ENCODE measurements at regions not wholly inside any gene's neighbourhood (a gene's known extent, or its start where the extent isn't known, plus 50 kb on each side); places are given as distances from the start of the nearest gene placed in this dataset.
"Not testable (repeated sequence)": the region's sequence is repeated elsewhere in the genome, so short reads cannot be mapped to it uniquely, and the experiment has no call there.

DNA sequence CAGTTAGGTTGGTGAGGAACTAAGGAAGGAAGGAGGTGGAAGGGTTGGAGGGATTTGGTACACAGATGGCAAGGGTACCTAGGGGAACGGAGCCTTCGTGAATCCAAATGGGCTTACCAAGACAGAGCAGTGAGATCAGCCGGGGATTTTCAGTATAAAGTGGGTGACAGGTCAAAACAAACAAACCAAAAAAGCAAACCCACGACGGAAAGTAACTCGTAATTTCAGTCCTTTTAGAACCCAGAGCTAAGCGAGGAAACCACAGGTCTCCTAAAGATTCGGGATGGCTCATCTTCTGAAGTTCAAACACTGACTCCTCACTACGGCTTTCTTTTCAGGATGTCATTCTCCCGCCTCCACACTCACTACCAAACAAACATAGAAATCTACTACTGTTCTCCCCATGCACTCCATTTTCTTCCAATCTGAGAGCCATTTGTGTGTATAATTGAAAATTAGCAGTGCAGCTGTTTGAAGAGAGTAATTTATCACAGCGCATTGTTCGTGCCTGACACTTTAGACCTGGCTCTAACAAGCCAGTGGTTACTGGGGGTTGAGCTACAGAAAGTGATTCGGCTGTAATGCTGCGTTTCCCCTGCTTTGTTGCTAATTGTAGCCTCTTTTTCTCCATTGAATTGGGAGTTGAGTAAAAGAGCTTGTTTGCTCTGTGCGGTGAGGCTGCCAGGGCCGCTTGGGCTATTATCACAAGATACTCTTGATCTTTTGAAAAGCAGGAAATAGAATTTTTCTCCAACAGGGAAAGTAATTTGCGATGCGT is 64.7 kb upstream of the CCDC39 start:
- Histone ChIP-seq H3K27ac (ENCODE audit: low read depth, low read length) (no peak overlapping the region), H3K27me3 (ENCODE audit: control insufficient read depth, insufficient read depth, low read length) (no peaks in the 10 kb centered on the region), H3K4me1 (ENCODE audit: control insufficient read depth, insufficient read depth, low read length) (peaks cover 6% of the 10 kb centered on the region), H3K36me3 (ENCODE audit: control insufficient read depth, insufficient read depth, low read length) (no peaks in the 10 kb centered on the region), H3K4me3 (ENCODE audit: low read depth, low read length) (no peak overlapping the region), H3K9me3 (ENCODE audit: control insufficient read depth, insufficient read depth, low read depth, low read length) (no peaks in the 10 kb centered on the region), H3K9ac (ENCODE audit: low read length) (no peak overlapping the region)

- H3K36me3 ChIP-seq (ENCODE audit: control insufficient read depth, insufficient read depth, low read length), result no peaks in the 10 kb centered on the region
- no peaks in the 10 kb centered on the region for H3K9me3 ChIP-seq (ENCODE audit: control insufficient read depth, insufficient read depth, low read depth, low read length)
- peaks cover 6% of the 10 kb centered on the region for H3K4me1 ChIP-seq (ENCODE audit: control insufficient read depth, insufficient read depth, low read length)
- H3K4me3 ChIP-seq (ENCODE audit: low read depth, low read length), result no peak overlapping the region
- no peaks in the 10 kb centered on the region for H3K27me3 ChIP-seq (ENCODE audit: control insufficient read depth, insufficient read depth, low read length)
- no peak overlapping the region for H3K9ac ChIP-seq (ENCODE audit: low read length)
- H3K27ac ChIP-seq (ENCODE audit: low read depth, low read length), result no peak overlapping the region
These were observed 68.6 kb upstream of the CCDC39 start for GRCh38 chr3:180747805-180748361.

DNA sequence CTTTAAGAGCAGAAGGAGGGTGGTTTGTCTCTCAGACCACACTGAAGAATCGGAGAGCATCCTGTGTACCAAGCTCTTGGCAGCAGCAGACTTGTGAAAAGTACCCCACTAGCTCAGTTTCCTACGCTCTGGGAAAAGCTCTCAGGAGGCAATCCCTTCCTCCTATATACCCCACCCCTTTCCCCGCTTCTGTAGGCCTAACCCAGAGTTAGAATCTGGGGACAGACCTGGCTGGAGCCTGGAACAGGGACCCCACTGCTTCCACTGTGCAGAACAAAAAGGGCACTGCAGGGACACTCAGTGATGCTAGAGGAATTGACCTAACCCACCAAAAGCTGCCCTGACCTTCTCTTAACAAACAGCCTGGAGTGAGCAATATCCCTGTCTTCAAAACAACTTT is 70.0 kb upstream of the CCDC39 start:
- no peak overlapping the region for H3K27ac ChIP-seq (ENCODE audit: low read depth, low read length)
- H3K9ac ChIP-seq (ENCODE audit: low read length), result no peak overlapping the region
- H3K4me1 ChIP-seq (ENCODE audit: control insufficient read depth, insufficient read depth, low read length), result no peaks in the 10 kb centered on the region; the same call in 1 of the 2 replicates
- H3K36me3 ChIP-seq (ENCODE audit: control insufficient read depth, insufficient read depth, low read length), result no peaks in the 10 kb centered on the region
- H3K9me3 ChIP-seq (ENCODE audit: control insufficient read depth, insufficient read depth, low read depth, low read length), result no peaks in the 10 kb centered on the region
- H3K27me3 ChIP-seq (ENCODE audit: control insufficient read depth, insufficient read depth, low read length), result no peaks in the 10 kb centered on the region
- no peak overlapping the region for H3K4me3 ChIP-seq (ENCODE audit: low read depth, low read length)

GRCh38 chr3:180749796-180750195 is 70.5 kb upstream of the CCDC39 start:
- H3K36me3 ChIP-seq (ENCODE audit: control insufficient read depth, insufficient read depth, low read length), result no peaks in the 10 kb centered on the region
- no peaks in the 10 kb centered on the region for H3K9me3 ChIP-seq (ENCODE audit: control insufficient read depth, insufficient read depth, low read depth, low read length)
- no peaks in the 10 kb centered on the region for H3K27me3 ChIP-seq (ENCODE audit: control insufficient read depth, insufficient read depth, low read length)
- H3K27ac ChIP-seq (ENCODE audit: low read depth, low read length), result no peak overlapping the region
- H3K4me1 ChIP-seq (ENCODE audit: control insufficient read depth, insufficient read depth, low read length), result no peaks in the 10 kb centered on the region; the same call in 1 of the 2 replicates
- H3K9ac ChIP-seq (ENCODE audit: low read length), result no peak overlapping the region
- no peak overlapping the region for H3K4me3 ChIP-seq (ENCODE audit: low read depth, low read length)

DNA sequence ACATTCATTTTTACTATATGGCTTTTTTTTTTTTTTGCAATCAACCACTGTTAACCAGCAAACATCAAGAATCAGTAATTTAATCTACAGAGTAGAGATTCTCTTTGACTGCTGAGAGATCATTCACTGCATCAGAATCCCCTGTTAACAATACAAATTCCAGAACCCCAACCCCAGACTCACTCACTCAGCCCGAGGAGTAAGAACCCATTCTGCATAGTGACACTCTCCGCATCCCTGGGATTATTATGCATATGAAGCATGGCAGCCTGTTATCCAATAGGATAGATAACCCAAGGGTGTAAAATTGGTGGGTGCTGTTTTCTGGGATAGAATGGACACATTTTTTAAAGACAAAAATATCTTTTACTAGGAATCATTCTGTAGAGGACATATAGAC is 76.3 kb upstream of the CCDC39 start:
- H3K4me1 ChIP-seq (ENCODE audit: control insufficient read depth, insufficient read depth, low read length), result peaks cover 11% of the 10 kb centered on the region; the same call in 1 of the 2 replicates
- no peak overlapping the region for H3K9ac ChIP-seq (ENCODE audit: low read length)
- no peak overlapping the region for H3K27ac ChIP-seq (ENCODE audit: low read depth, low read length)
- H3K4me3 ChIP-seq (ENCODE audit: low read depth, low read length), result no peak overlapping the region
- H3K9me3 ChIP-seq (ENCODE audit: control insufficient read depth, insufficient read depth, low read depth, low read length), result no peaks in the 10 kb centered on the region
- no peaks in the 10 kb centered on the region for H3K27me3 ChIP-seq (ENCODE audit: control insufficient read depth, insufficient read depth, low read length)
- no peaks in the 10 kb centered on the region for H3K36me3 ChIP-seq (ENCODE audit: control insufficient read depth, insufficient read depth, low read length)

GRCh38 chr3:180762866-180763265 is 83.6 kb upstream of the CCDC39 start:
- Histone ChIP-seq H3K4me3 (ENCODE audit: low read depth, low read length) (no peak overlapping the region), H3K9ac (ENCODE audit: low read length) (no peak overlapping the region)

DNA sequence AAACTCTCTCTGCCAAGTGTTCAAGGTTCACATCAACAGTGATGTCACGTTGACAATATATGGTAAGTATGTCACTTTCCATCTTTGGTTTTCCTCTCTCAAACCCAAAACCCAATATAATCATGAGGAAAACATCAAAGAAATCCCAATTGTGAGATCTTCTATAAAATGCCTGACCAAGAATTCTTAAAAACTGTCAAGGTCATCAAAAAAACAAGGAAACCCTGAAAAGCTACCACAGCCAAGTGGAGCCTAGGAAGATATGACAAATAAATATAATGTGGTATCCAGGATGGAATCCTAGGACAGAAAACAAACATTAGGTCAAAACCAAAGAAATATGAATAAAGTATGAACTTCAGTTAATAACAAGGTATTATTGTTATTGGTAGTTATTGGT is 85.2 kb upstream of the CCDC39 start:
- Histone ChIP-seq H3K9me3 (ENCODE audit: control insufficient read depth, insufficient read depth, low read depth, low read length) (peaks cover 19% of the 10 kb centered on the region), H3K4me3 (ENCODE audit: low read depth, low read length) (no peak overlapping the region)

More at GRCh38 chr3:180762866-180763265, 83.6 kb upstream of the CCDC39 start:
- no peak overlapping the region for H3K27ac ChIP-seq (ENCODE audit: low read depth, low read length)
- H3K9me3 ChIP-seq (ENCODE audit: control insufficient read depth, insufficient read depth, low read depth, low read length), result peaks cover 17% of the 10 kb centered on the region
- H3K36me3 ChIP-seq (ENCODE audit: control insufficient read depth, insufficient read depth, low read length), result no peaks in the 10 kb centered on the region
- H3K4me1 ChIP-seq (ENCODE audit: control insufficient read depth, insufficient read depth, low read length), result no peaks in the 10 kb centered on the region
- H3K27me3 ChIP-seq (ENCODE audit: control insufficient read depth, insufficient read depth, low read length), result no peaks in the 10 kb centered on the region

GRCh38 chr3:180770639-180771038 is 91.3 kb upstream of the CCDC39 start:
- Histone ChIP-seq H3K36me3 (ENCODE audit: control insufficient read depth, insufficient read depth, low read length) (no peaks in the 10 kb centered on the region), H3K27me3 (ENCODE audit: control insufficient read depth, insufficient read depth, low read length) (no peaks in the 10 kb centered on the region)

More for the DNA sequence above, 85.2 kb upstream of the CCDC39 start:
- Histone ChIP-seq H3K27ac (ENCODE audit: low read depth, low read length) (no peak overlapping the region), H3K4me1 (ENCODE audit: control insufficient read depth, insufficient read depth, low read length) (no peaks in the 10 kb centered on the region), H3K27me3 (ENCODE audit: control insufficient read depth, insufficient read depth, low read length) (no peaks in the 10 kb centered on the region), H3K9ac (ENCODE audit: low read length) (no peak overlapping the region), H3K36me3 (ENCODE audit: control insufficient read depth, insufficient read depth, low read length) (no peaks in the 10 kb centered on the region)

GRCh38 chr3:180776433-180776832 is 97.1 kb upstream of the CCDC39 start:
- Histone ChIP-seq H3K9ac (ENCODE audit: low read length) (no peak overlapping the region), H3K27ac (ENCODE audit: low read depth, low read length) (no peak overlapping the region), H3K27me3 (ENCODE audit: control insufficient read depth, insufficient read depth, low read length) (no peaks in the 10 kb centered on the region), H3K4me1 (ENCODE audit: control insufficient read depth, insufficient read depth, low read length) (no peaks in the 10 kb centered on the region), H3K36me3 (ENCODE audit: control insufficient read depth, insufficient read depth, low read length) (no peaks in the 10 kb centered on the region), H3K9me3 (ENCODE audit: control insufficient read depth, insufficient read depth, low read depth, low read length) (peaks cover 55% of the 10 kb centered on the region), H3K4me3 (ENCODE audit: low read depth, low read length) (no peak overlapping the region)

More at GRCh38 chr3:180770639-180771038, 91.3 kb upstream of the CCDC39 start:
- Histone ChIP-seq H3K4me3 (ENCODE audit: low read depth, low read length) (no peak overlapping the region), H3K27ac (ENCODE audit: low read depth, low read length) (no peak overlapping the region), H3K9me3 (ENCODE audit: control insufficient read depth, insufficient read depth, low read depth, low read length) (peaks cover 27% of the 10 kb centered on the region), H3K4me1 (ENCODE audit: control insufficient read depth, insufficient read depth, low read length) (no peaks in the 10 kb centered on the region), H3K9ac (ENCODE audit: low read length) (no peak overlapping the region)

GRCh38 chr3:180782195-180782984 is 103.1 kb upstream of the CCDC39 start:
- H3K4me3 ChIP-seq (ENCODE audit: low read depth, low read length), result no peak overlapping the region
- H3K9ac ChIP-seq (ENCODE audit: low read length), result no peak overlapping the region
- no peaks in the 10 kb centered on the region; the same call in 1 of the 2 replicates for H3K4me1 ChIP-seq (ENCODE audit: control insufficient read depth, insufficient read depth, low read length)
- H3K9me3 ChIP-seq (ENCODE audit: control insufficient read depth, insufficient read depth, low read depth, low read length), result peaks cover 28% of the 10 kb centered on the region
- no peak overlapping the region for H3K27ac ChIP-seq (ENCODE audit: low read depth, low read length)
- no peaks in the 10 kb centered on the region for H3K27me3 ChIP-seq (ENCODE audit: control insufficient read depth, insufficient read depth, low read length)
- H3K36me3 ChIP-seq (ENCODE audit: control insufficient read depth, insufficient read depth, low read length), result no peaks in the 10 kb centered on the region

DNA sequence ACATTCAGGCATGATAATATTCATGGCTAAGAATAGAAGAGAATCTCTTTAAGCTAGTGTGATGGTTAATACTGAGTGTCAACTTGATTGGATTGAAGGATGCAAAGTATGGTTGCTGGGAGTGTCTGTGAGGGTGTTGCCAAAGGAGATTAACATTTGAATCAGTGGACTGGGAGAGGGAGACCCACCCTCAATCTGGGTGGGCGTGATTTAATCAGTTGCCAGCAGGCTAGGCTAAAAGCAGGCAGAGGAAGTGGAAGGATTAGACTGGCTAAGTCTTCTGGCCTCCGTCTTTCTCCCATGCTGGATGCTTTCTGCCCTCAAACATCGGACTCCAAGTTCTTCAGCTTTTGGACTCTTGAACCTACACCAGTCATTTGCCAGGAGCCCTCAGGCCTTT is 106.9 kb upstream of the CCDC39 start:
- H3K4me3 ChIP-seq (ENCODE audit: low read depth, low read length); H3K4me1 ChIP-seq (ENCODE audit: control insufficient read depth, insufficient read depth, low read length); H3K27me3 ChIP-seq (ENCODE audit: control insufficient read depth, insufficient read depth, low read length); H3K9ac ChIP-seq (ENCODE audit: low read length); H3K36me3 ChIP-seq (ENCODE audit: control insufficient read depth, insufficient read depth, low read length); H3K9me3 ChIP-seq (ENCODE audit: control insufficient read depth, insufficient read depth, low read depth, low read length); H3K27ac ChIP-seq (ENCODE audit: low read depth, low read length): not testable (repeated sequence)
